Fibroblast of villous mesenchyme (primary cell): ENCODE measurements at regions not wholly inside any gene's neighbourhood (a gene's known extent, or its start where the extent isn't known, plus 50 kb on each side); places are given as distances from the start of the nearest gene placed in this dataset.

Experiments
- DNase-seq: peaks from one replicate; pipeline ENCODE4 v3.0.0-alpha.2; 2010; ENCODE audit warnings: low read depth
- H3K4me3 ChIP-seq: 2 replicates; pipeline ENCODE4 v1.5.1; 2011; ENCODE audit warnings: low read depth, mild to moderate bottlenecking, low read length
- TF ChIP-seq, protein P1 (sequence below): IDR thresholded peaks from 2 replicates; pipeline ENCODE4 v1.5.1; 2012; ENCODE audit warnings: low read depth, mild to moderate bottlenecking, low read length; ENCODE audit not compliant: insufficient read depth

DNA sequence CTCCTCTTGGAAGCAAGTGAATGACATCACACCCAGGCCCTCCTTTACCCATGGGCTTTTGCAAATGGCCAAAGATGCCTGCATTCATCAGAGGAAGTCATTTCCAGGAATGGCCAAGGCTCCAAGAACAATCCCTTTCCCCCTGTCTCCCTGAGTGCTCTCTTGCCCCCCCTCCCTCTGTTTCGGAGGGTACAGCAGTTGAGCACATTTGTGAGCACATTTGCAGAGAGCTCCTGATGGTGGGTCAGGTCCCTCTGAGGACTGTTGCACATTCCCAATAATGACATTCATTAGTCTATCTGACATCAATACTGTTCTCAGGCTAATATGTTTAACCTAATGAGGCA, 113.4 kb downstream of the MATN1 start:
- H3K4me3 ChIP-seq = no peak overlapping the region
- TF ChIP-seq, protein P1, sequence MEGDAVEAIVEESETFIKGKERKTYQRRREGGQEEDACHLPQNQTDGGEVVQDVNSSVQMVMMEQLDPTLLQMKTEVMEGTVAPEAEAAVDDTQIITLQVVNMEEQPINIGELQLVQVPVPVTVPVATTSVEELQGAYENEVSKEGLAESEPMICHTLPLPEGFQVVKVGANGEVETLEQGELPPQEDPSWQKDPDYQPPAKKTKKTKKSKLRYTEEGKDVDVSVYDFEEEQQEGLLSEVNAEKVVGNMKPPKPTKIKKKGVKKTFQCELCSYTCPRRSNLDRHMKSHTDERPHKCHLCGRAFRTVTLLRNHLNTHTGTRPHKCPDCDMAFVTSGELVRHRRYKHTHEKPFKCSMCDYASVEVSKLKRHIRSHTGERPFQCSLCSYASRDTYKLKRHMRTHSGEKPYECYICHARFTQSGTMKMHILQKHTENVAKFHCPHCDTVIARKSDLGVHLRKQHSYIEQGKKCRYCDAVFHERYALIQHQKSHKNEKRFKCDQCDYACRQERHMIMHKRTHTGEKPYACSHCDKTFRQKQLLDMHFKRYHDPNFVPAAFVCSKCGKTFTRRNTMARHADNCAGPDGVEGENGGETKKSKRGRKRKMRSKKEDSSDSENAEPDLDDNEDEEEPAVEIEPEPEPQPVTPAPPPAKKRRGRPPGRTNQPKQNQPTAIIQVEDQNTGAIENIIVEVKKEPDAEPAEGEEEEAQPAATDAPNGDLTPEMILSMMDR = no peak
- no peak for DNase-seq

DNA sequence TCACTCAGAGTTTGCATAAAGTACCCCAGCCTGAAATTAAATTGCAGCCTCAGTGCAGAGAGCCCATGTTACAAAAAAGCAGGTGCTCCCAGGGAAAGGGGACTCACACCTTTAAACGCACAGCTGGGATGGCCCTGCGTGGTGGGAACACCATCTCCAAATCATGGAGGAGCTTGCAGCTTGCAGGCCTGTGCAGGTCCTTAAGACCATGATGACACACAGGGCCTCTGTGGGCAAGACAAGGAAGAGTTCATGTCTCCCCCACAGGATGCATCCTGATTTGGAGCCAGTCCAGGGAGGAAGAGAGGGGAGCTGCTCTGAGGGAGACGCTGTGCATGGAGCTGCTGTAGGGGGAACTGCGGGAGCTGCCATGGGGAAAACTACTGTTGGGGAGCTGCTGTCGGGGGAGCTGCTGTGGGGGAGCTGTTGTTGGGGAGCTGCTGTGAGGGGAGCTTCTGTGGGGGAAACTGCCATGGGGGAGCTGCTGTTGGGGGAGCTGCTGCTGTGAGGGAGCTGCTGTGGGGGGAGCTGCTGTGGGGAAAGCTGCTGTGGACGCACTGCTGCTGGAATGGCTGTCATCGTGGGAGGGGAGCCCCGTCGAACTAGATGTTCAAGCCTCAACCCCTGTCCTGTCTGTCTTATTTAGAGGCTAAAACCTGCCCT, 113.9 kb downstream of the MATN1 start:
- no peak for DNase-seq
- TF ChIP-seq, protein P1 = no peak
- H3K4me3 ChIP-seq = no peak overlapping the region

DNA sequence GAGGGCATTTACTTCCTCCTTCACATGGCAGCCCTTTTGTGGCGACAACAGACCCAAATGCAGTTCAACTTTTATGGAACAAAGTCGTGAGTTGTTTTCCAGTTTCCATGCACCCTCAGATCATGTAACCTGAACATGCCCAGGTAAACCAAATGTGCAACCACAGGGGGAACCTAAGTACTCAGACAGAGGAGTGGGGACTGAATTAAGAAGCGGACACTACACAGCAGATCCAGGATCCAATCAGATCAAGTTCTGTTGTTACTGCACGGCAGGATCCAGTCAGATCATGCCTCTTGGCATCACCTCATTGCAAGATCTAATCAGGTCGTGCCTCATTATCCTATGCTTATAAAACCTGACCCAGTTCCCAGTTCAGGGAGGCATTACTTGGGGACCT, 115.7 kb downstream of the MATN1 start:
- TF ChIP-seq, protein P1 = no peak

DNA sequence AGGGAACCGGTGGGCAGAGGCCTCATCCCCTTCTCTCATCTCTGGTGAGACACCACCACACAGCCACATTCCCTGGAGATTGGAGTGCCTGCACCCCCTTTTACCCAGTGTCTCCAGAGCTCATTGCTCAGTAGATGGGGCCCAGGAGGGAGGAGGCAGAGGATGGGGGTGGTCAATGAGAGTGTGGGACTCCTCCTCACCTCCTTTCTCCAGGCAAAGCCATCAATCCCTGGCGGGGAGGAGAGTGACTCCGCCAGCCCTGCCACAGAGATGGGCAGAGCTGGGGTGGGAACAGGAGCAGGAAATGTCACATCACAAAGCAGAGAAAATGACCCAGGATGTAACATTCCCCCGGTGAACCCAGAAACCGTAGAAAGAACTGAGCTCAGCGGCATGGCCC, 117.2 kb downstream of the MATN1 start:
- DNase-seq = no peak
- TF ChIP-seq, protein P1 = no peak
- H3K4me3 ChIP-seq = no peak overlapping the region

More for the DNA sequence above, 115.7 kb downstream of the MATN1 start:
- H3K4me3 ChIP-seq = no peak overlapping the region
- no peak for DNase-seq

DNA sequence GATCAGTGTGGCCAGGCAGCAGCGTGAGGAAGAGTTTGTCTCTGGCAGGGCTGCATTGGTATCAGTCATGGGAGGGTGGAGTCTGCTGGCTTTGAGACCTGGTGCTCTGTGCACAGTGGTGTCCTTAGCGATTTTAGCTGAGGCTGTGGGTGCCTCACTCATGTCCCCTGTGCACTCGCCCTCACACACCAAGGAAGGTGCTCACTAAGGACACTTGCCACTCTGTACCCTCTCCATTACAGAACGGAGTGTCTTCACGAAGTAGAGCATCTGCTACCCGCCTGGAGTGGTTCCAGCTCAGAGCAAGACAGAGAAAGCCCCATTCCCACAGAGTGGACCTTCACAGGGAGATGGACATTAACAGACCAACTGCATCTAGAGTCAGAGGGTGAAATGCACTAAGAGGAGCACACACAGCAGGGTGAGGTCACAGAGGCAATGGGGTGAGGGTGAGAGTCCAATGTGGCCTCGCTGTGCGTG, 117.9 kb downstream of the MATN1 start:
- no peak for DNase-seq
- H3K4me3 ChIP-seq = no peak overlapping the region
- TF ChIP-seq, protein P1 = no peak

DNA sequence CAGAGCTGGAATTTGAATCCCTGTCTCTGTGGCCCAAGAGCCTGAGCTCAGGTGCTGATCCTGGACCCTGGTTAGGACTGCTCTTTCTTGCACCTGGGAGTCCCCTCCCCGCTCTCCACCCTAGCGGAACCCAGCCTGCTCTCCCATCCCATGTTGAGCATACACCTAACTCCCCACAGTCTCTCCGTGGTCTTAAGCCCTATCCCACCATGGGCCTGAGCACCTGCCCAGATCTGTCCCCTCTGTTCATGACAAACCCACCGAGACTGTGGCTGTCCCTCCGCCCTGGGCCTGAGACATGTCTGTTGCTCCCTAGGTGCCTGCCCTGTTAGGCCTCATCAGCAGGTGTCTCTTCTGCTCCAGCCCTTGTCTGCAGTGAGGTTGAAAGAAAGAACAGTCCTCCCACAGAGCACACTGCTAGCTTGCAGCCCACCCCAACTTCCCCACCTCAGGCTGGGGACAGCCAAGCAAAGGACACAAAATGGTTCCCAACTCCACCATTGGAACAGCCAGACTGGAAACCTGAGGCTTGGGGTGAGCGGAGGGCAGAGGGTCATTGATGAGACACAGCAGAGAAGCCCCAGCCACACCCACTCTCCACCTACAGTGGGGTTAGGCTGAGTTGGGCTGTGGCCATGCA, 118.5 kb downstream of the MATN1 start:
- TF ChIP-seq, protein P1 = no peak
- H3K4me3 ChIP-seq = no peak overlapping the region
- DNase-seq = no peak
